Gastroesophageal sphincter (tissue), 4 donors: ENCODE measurements at regions not wholly inside any gene's neighbourhood (a gene's known extent, or its start where the extent isn't known, plus 50 kb on each side); places are given as distances from the start of the nearest gene placed in this dataset.

ENCODE experiments used
- ATAC-seq: fragments of 150-250 bp; one replicate; pipeline ENCODE4 v1.9.1; 2016; ENCODE audit warnings: mild to moderate bottlenecking, moderate library complexity
- H3K27ac ChIP-seq, 4 donors: fragments of 200-600 bp; sonication (generic) in 3 of 4; 1 replicate in 3 of 4; 2 replicates in 1 of 4; pipeline ENCODE4 v1.5.1; 2016 to 2019
- H3K27me3 ChIP-seq: fragments of 200-600 bp; sonication (generic); one replicate; pipeline ENCODE4 v1.5.1; 2019
- H3K36me3 ChIP-seq, 2 donors: fragments of 200-600 bp; sonication (generic); one replicate each; pipeline ENCODE4 v1.5.1; 2019; ENCODE audit warnings: control low read depth in 1 of 2
- H3K4me1 ChIP-seq, 3 donors: fragments of 200-600 bp; sonication (generic); 1 replicate in 2 of 3; 2 replicates in 1 of 3; pipeline ENCODE4 v1.5.1; 2016 to 2019; ENCODE audit warnings: control low read depth in 2 of 3
- H3K4me3 ChIP-seq, 2 donors: fragments of 200-600 bp; sonication (generic); one replicate each; pipeline ENCODE4 v1.5.1; 2019; ENCODE audit warnings: mild to moderate bottlenecking in 1 of 2, moderate library complexity in 1 of 2
- H3K9me3 ChIP-seq, 3 donors: fragments of 200-600 bp; sonication (generic); one replicate each; pipeline ENCODE4 v1.5.1; 2017 to 2019; ENCODE audit warnings: control low read depth in 2 of 3
- CTCF ChIP-seq, 4 experiments: fragments of 200-600 bp in 2 of 4; fragments of 450-650 bp in 2 of 4; sonication (generic) in 1 of 4; IDR thresholded peaks; one replicate each; pipeline ENCODE4 v1.5.1; 2017 to 2019; ENCODE audit warnings: antibody characterized with exemption in 4 of 4, mild to moderate bottlenecking in 2 of 4, moderate library complexity in 2 of 4
- EP300 ChIP-seq: sonication (generic); formaldehyde crosslinking; IDR thresholded peaks from one replicate; pipeline ENCODE4 v1.6.1; 2017; ENCODE audit warnings: antibody characterized with exemption, mild to moderate bottlenecking
- POLR2A ChIP-seq, 2 donors: fragments of 450-650 bp; IDR thresholded peaks; one replicate each; pipeline ENCODE4 v1.6.1; 2017; ENCODE audit warnings: antibody characterized with exemption in 2 of 2, mild to moderate bottlenecking in 2 of 2, moderate library complexity in 1 of 2
- POLR2AphosphoS5 ChIP-seq: sonication (generic); formaldehyde crosslinking; IDR thresholded peaks from one replicate; pipeline ENCODE4 v1.6.1; 2017; ENCODE audit warnings: antibody characterized with exemption
- WGBS, 2 donors: methylation state at CpG; one replicate each; pipeline ENCODE4 v1.1.5; 2018; ENCODE audit warnings: low coverage in 1 of 2; 5-methylcytosine and 5-hydroxymethylcytosine counted together

- no peak overlapping the region for H3K4me3 ChIP-seq
- no peaks in the 10 kb centered on the region for H3K27me3 ChIP-seq
- no peak for TF ChIP-seq EP300
- no peak for TF ChIP-seq POLR2A (IDR thresholded peaks at IDR 0.05)
- no peak for TF ChIP-seq POLR2AphosphoS5
- no peak for TF ChIP-seq CTCF (IDR thresholded peaks at IDR 0.05)
- 44% methylated on average over 2 of the region's 5 CpGs; no CpG with 5 or more reads in 1 of the 2 donors for whole genome bisulfite sequencing, 2 donors
- no peak overlapping the region for H3K27ac ChIP-seq
- peaks cover 0 to 30% (median 0%) of the 10 kb centered on the region in 3 donors for H3K9me3 ChIP-seq
- H3K4me1 ChIP-seq, result no peaks in the 10 kb centered on the region
- ATAC-seq, result no peak
- H3K36me3 ChIP-seq, result no peaks in the 10 kb centered on the region
These were observed 213.5 kb downstream of the OR4C45 start for GRCh38 chr11:50246183-50246582.

- peaks cover 0 to 30% (median 0%) of the 10 kb centered on the region in 3 donors for H3K9me3 ChIP-seq
- no peak for TF ChIP-seq POLR2AphosphoS5
- TF ChIP-seq CTCF (IDR thresholded peaks at IDR 0.05), result no peak
- no peak for TF ChIP-seq EP300
- no peak for TF ChIP-seq POLR2A (IDR thresholded peaks at IDR 0.05)
- ATAC-seq, result no peak
- no CpG with 5 or more reads among the region's 16 CpGs for WGBS, 2 donors
- no peaks in the 10 kb centered on the region for H3K4me1 ChIP-seq
- no peaks in the 10 kb centered on the region for H3K36me3 ChIP-seq
- no peak overlapping the region for H3K4me3 ChIP-seq
- no peaks in the 10 kb centered on the region for H3K27me3 ChIP-seq
- no peak overlapping the region for H3K27ac ChIP-seq
These were observed 214.0 kb downstream of the OR4C45 start for GRCh38 chr11:50246699-50247098.

DNA sequence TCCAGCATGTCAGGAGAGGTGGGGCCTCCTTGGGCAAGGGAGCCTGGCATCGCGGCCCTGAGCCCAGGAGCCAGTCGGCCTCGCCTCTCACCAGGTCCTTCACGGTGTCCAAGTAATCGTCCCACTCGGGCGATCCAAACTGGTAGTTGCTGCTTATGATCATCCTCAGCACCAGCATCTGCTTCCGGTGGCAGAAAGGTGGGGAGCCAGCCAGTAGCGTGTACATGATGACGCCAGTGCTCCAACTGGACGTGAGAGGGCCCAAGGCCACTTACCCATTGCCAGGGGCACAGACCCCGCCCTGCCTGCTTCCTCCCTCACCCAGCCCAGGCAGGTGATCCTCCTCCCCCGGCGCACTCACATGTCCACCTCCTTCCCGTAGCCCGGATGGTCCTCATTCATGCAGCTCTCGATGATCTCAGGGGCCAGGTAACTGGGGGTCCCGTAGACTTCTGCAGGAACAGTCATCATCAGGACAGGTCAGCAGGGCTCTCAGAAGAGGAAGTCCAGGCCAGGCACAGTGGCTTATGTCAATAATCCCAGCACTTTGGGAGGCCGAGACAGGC lies 214.7 kb downstream of the OR4C45 start:
- Histone ChIP-seq H3K4me3 (no peak overlapping the region), H3K4me1 (no peaks in the 10 kb centered on the region), H3K27me3 (no peaks in the 10 kb centered on the region), H3K36me3 (no peaks in the 10 kb centered on the region), H3K27ac (no peak overlapping the region), H3K9me3 (peaks cover 0 to 30% (median 0%) of the 10 kb centered on the region in 3 donors)
- WGBS, 2 donors, result 78 to 82% methylated on average over 3 to 12 of the region's 20 CpGs
- TF ChIP-seq POLR2AphosphoS5 (no peak), EP300 (no peak), POLR2A (IDR thresholded peaks at IDR 0.05) (no peak), CTCF (IDR thresholded peaks at IDR 0.05) (no peak)
- no peak for ATAC-seq

- no peaks in the 10 kb centered on the region for H3K4me1 ChIP-seq
- H3K4me3 ChIP-seq, result no peak overlapping the region
- H3K36me3 ChIP-seq, result no peaks in the 10 kb centered on the region
- H3K27me3 ChIP-seq, result no peaks in the 10 kb centered on the region
- no peak overlapping the region for H3K27ac ChIP-seq
- no peak for ATAC-seq
- no peak for TF ChIP-seq POLR2AphosphoS5
- TF ChIP-seq CTCF (IDR thresholded peaks at IDR 0.05), result no peak
- TF ChIP-seq POLR2A (IDR thresholded peaks at IDR 0.05), result no peak
- TF ChIP-seq EP300, result no peak
- H3K9me3 ChIP-seq, result no peaks in the 10 kb centered on the region
- WGBS, 2 donors, result 80 to 100% methylated on average over 1 to 3 of the region's 26 CpGs
These were observed 235.2 kb downstream of the OR4C45 start for GRCh38 chr11:50267851-50268250.

- ATAC-seq, result no peak
- TF ChIP-seq POLR2A (IDR thresholded peaks at IDR 0.05), result no peak
- no peak for TF ChIP-seq EP300
- no peak for TF ChIP-seq POLR2AphosphoS5
- TF ChIP-seq CTCF (IDR thresholded peaks at IDR 0.05), result no peak
- Histone ChIP-seq H3K27ac (no peak overlapping the region), H3K27me3 (no peaks in the 10 kb centered on the region), H3K36me3 (no peaks in the 10 kb centered on the region), H3K9me3 (peaks cover 0 to 6% (median 0%) of the 10 kb centered on the region in 3 donors), H3K4me1 (no peaks in the 10 kb centered on the region), H3K4me3 (no peak overlapping the region)
- 71 to 73% methylated on average over 6 to 7 of the region's 7 CpGs for WGBS, 2 donors
These were observed 242.5 kb downstream of the OR4C45 start for GRCh38 chr11:50275133-50275532.
